WTC11 (cell line): ENCODE measurements at regions not wholly inside any gene's neighbourhood (a gene's known extent, or its start where the extent isn't known, plus 50 kb on each side); places are given as distances from the start of the nearest gene placed in this dataset.

Experiments used
- ATAC-seq: fragments of 200-7000 bp; cut with Tn5 transposase; 2 replicates; pipeline ENCODE4 v1.10.0; 2021; ENCODE audit warnings: mild to moderate bottlenecking, moderate library complexity
- CTCF ChIA-PET: fragments of 300-600 bp; sonication (Branson Sonifier 250); formaldehyde crosslinking; loops from one replicate; lab custom pipeline; 2021; ENCODE audit warnings: antibody characterized with exemption; lab: Charles Lee
- POLR2A ChIA-PET: fragments of 350-600 bp; sonication (Branson Sonifier 250); formaldehyde crosslinking; loops from one replicate; lab custom pipeline; 2021; ENCODE audit warnings: antibody characterized with exemption; lab: Charles Lee
- DNase-seq: peaks from one replicate; pipeline ENCODE4 v3.0.0; 2021; ENCODE audit warnings: low spot score
- H3K27ac Mint-ChIP-seq: 2 replicates; pipeline ENCODE4 v1.8.0; 2021; ENCODE audit warnings: mixed read lengths
- H3K27me3 Mint-ChIP-seq: 2 replicates; pipeline ENCODE4 v1.8.0; 2021; ENCODE audit warnings: low read depth, mild to moderate bottlenecking, moderate library complexity, mixed read lengths
- H3K36me3 Mint-ChIP-seq: 2 replicates; pipeline ENCODE4 v1.8.0; 2021; ENCODE audit warnings: mixed read lengths
- H3K4me1 Mint-ChIP-seq: 2 replicates; pipeline ENCODE4 v1.8.0; 2022; ENCODE audit warnings: mixed read lengths
- H3K4me3 Mint-ChIP-seq: 2 replicates; pipeline ENCODE4 v1.8.0; 2021; ENCODE audit warnings: mild to moderate bottlenecking, moderate library complexity, mixed read lengths
- H3K9me3 Mint-ChIP-seq: 2 replicates; pipeline ENCODE4 v1.8.0; 2021; ENCODE audit warnings: mixed read lengths
- AFF4 ChIP-seq: sonication (generic); formaldehyde crosslinking; IDR thresholded peaks from 2 replicates; pipeline ENCODE4 v1.8.1; 2023; ENCODE audit warnings: mild to moderate bottlenecking, missing genetic modification reagents, borderline replicate concordance
- AR ChIP-seq: fragments of 250-450 bp; sonication (Bioruptor Pico); IDR thresholded peaks from 2 replicates; pipeline ENCODE4 v1.9.0; 2021; ENCODE audit warnings: mild to moderate bottlenecking
- CBFB ChIP-seq: sonication (generic); formaldehyde crosslinking; IDR thresholded peaks from 2 replicates; pipeline ENCODE4 v1.8.1; 2022; ENCODE audit warnings: mild to moderate bottlenecking, low read depth, missing genetic modification reagents
- EMX1 ChIP-seq: fragments of 250-450 bp; sonication (Bioruptor Pico); IDR thresholded peaks from 2 replicates; pipeline ENCODE4 v1.8.0; 2021; ENCODE audit warnings: mild to moderate bottlenecking
- GRHL2 ChIP-seq: fragments of 250-450 bp; sonication (Bioruptor Pico); IDR thresholded peaks from 2 replicates; pipeline ENCODE4 v1.8.0; 2022; ENCODE audit warnings: mild to moderate bottlenecking, moderate library complexity; ENCODE audit not compliant: insufficient replicate concordance, severe bottlenecking
- HMGXB4 ChIP-seq: sonication (generic); formaldehyde crosslinking; IDR thresholded peaks from 2 replicates; pipeline ENCODE4 v1.8.1; 2023; ENCODE audit warnings: mild to moderate bottlenecking, moderate library complexity, missing genetic modification reagents
- IRF2 ChIP-seq: sonication (generic); formaldehyde crosslinking; IDR thresholded peaks from 2 replicates; pipeline ENCODE4 v1.8.0; 2022; ENCODE audit warnings: low read depth, missing genetic modification reagents, borderline replicate concordance
- NFYB ChIP-seq: sonication (generic); formaldehyde crosslinking; conservative IDR thresholded peaks from 2 replicates; pipeline ENCODE4 v1.8.0; 2022; ENCODE audit warnings: low read depth, missing genetic modification reagents
- NR2C2 ChIP-seq: sonication (generic); formaldehyde crosslinking; IDR thresholded peaks from 2 replicates; pipeline ENCODE4 v1.8.0; 2022; ENCODE audit warnings: mild to moderate bottlenecking, missing genetic modification reagents
- RELA ChIP-seq: sonication (generic); formaldehyde crosslinking; IDR thresholded peaks from 2 replicates; pipeline ENCODE4 v1.8.1; 2022; ENCODE audit warnings: missing genetic modification reagents, mild to moderate bottlenecking, borderline replicate concordance
- SMAD3 ChIP-seq: sonication (generic); formaldehyde crosslinking; IDR thresholded peaks from 2 replicates; pipeline ENCODE4 v1.8.0; 2022; ENCODE audit warnings: missing genetic modification reagents, mild to moderate bottlenecking, borderline replicate concordance
- STAT6 ChIP-seq: sonication (generic); formaldehyde crosslinking; conservative IDR thresholded peaks from 2 replicates; pipeline ENCODE4 v1.8.1; 2023; ENCODE audit warnings: mild to moderate bottlenecking, low read depth, missing genetic modification reagents, moderate library complexity
- USF1 ChIP-seq: sonication (generic); formaldehyde crosslinking; IDR thresholded peaks from 2 replicates; pipeline ENCODE4 v1.8.0; 2022; ENCODE audit warnings: mild to moderate bottlenecking, missing genetic modification reagents
- ZBTB43 ChIP-seq: sonication (generic); formaldehyde crosslinking; IDR thresholded peaks from 2 replicates; pipeline ENCODE4 v1.8.1; 2023; ENCODE audit warnings: mild to moderate bottlenecking, missing genetic modification reagents
- ZNF138 ChIP-seq: sonication (generic); formaldehyde crosslinking; conservative IDR thresholded peaks from 2 replicates; pipeline ENCODE4 v1.8.1; 2022; ENCODE audit warnings: mild to moderate bottlenecking, moderate library complexity, missing genetic modification reagents

- no peaks in the 10 kb centered on the region for H3K36me3 Mint-ChIP-seq
- CTCF ChIA-PET, result no interaction called here
- H3K9me3 Mint-ChIP-seq, result no peaks in the 10 kb centered on the region; the same call in 1 of the 2 replicates
- no peak for ATAC-seq
- no peak for DNase-seq
- H3K27ac Mint-ChIP-seq, result no peak overlapping the region
- TF ChIP-seq GRHL2 (CRISPR knock-in tag) (no peak), IRF2 (CRISPR knock-in tag) (no peak), AR (no peak), AFF4 (CRISPR knock-in tag) (no peak), ZBTB43 (no peak), STAT6 (no peak), NFYB (no peak), CBFB (CRISPR knock-in tag) (no peak)
- no peaks in the 10 kb centered on the region for H3K4me1 Mint-ChIP-seq
- POLR2A ChIA-PET, result interaction anchor here (0.6 kb wide), 1 partner anchor 1828 kb away, joined by 3 read pairs; no protein-coding TSS in a partner anchor
- no peaks in the 10 kb centered on the region for H3K27me3 Mint-ChIP-seq
- H3K4me3 Mint-ChIP-seq, result no peak overlapping the region
Measured at GRCh38 chr1:187283984-187284383, 455.2 kb downstream of the PLA2G4A start.

GRCh38 chr1:187294421-187295201 lies 465.9 kb downstream of the PLA2G4A start:
- DNase-seq, result no peak
- POLR2A ChIA-PET, result no interaction called here
- Mint-ChIP-seq H3K27ac (no peak overlapping the region), H3K27me3 (no peaks in the 10 kb centered on the region), H3K9me3 (no peaks in the 10 kb centered on the region), H3K4me3 (no peak overlapping the region), H3K4me1 (peaks cover 5% of the 10 kb centered on the region), H3K36me3 (no peaks in the 10 kb centered on the region)
- ATAC-seq, result no peak
- TF ChIP-seq EMX1 (CRISPR knock-in tag) (no peak), NR2C2 (no peak), ZNF138 (CRISPR knock-in tag) (no peak), HMGXB4 (CRISPR knock-in tag) (no peak), USF1 (CRISPR knock-in tag) (no peak), SMAD3 (no peak), RELA (CRISPR knock-in tag) (no peak)
- TF ChIP-seq, all 79 proteins: peak for 0
- CTCF ChIA-PET, result interaction anchor here (0.7 kb wide), 1 partner anchor 1617 kb away, joined by 3 read pairs; no protein-coding TSS in a partner anchor
